H1 (cell line): ENCODE measurements at regions not wholly inside any gene's neighbourhood (a gene's known extent, or its start where the extent isn't known, plus 50 kb on each side); places are given as distances from the start of the nearest gene placed in this dataset.

Experiments used
- CTCF ChIA-PET: fragments of 300-600 bp; sonication (Branson Sonifier 250); formaldehyde crosslinking; loops from one replicate; lab custom pipeline; 2021; ENCODE audit not compliant: partially characterized antibody; lab: Charles Lee
- POLR2A ChIA-PET: fragments of 300-600 bp; sonication (Branson Sonifier 250); formaldehyde crosslinking; loops from one replicate; lab custom pipeline; 2021; ENCODE audit warnings: inconsistent platforms; ENCODE audit not compliant: partially characterized antibody; lab: Charles Lee
- DNase-seq, 2 experiments: peaks; one replicate each; pipeline versions ENCODE4 v3.0.0 to v3.0.0-alpha.2; 2010 to 2022; ENCODE audit warnings: low spot score in 2 of 2, low read depth in 1 of 2, mixed read lengths in 1 of 2
- FAIRE-seq: peaks from 2 replicates; lab custom pipeline; 2011; peaks lifted over from hg19 to GRCh38; lab: Jason Lieb, UNC
- H2AFZ ChIP-seq: 2 replicates; pipeline ENCODE4 v1.8.1; 2012; ENCODE audit warnings: low read length, inconsistent platforms
- H2AK5ac ChIP-seq: 2 replicates; pipeline ENCODE4 v1.6.1; 2013; ENCODE audit warnings: low read depth, low read length
- H2BK120ac ChIP-seq: replicated peaks from 2 replicates; pipeline ENCODE3; 2013; ENCODE audit warnings: low read depth, low read length, inconsistent platforms
- H2BK12ac ChIP-seq: 2 replicates; pipeline ENCODE4 v1.6.1; 2013; ENCODE audit warnings: low read depth, low read length
- H2BK15ac ChIP-seq: 2 replicates; pipeline ENCODE4 v1.6.1; 2013; ENCODE audit warnings: low read length
- H2BK20ac ChIP-seq: 2 replicates; pipeline ENCODE4 v1.6.1; 2013; ENCODE audit warnings: low read length
- H2BK5ac ChIP-seq: 2 replicates; pipeline ENCODE4 v1.6.1; 2013; ENCODE audit warnings: low read depth, low read length
- H3K14ac ChIP-seq: 2 replicates; pipeline ENCODE4 v1.6.1; 2013; ENCODE audit warnings: inconsistent platforms; ENCODE audit not compliant: insufficient read length
- H3K18ac ChIP-seq: 2 replicates; pipeline ENCODE4 v1.6.1; 2013; ENCODE audit warnings: low read length; ENCODE audit errors: extremely low read depth
- H3K23ac ChIP-seq: 2 replicates; pipeline ENCODE4 v1.6.1; 2013; ENCODE audit warnings: inconsistent platforms; ENCODE audit not compliant: insufficient read length
- H3K23me2 ChIP-seq: 2 replicates; pipeline ENCODE4 v1.6.1; 2013; ENCODE audit warnings: low read depth, low read length
- H3K27ac ChIP-seq: 2 replicates; pipeline ENCODE4 v1.6.1; 2011; ENCODE audit warnings: low read depth, low read length, inconsistent platforms
- H3K27me3 ChIP-seq, 4 experiments: replicated peaks in 1 of 4; 1 replicate in 1 of 4; 2 replicates in 3 of 4; pipeline versions ENCODE4 v1.6.1 to v1.8.1; 2011 to 2013; ENCODE audit warnings: low read length in 3 of 4, mild to moderate bottlenecking in 3 of 4, inconsistent platforms in 2 of 4, mixed read lengths in 2 of 4, moderate library complexity in 1 of 4; ENCODE audit not compliant: control insufficient read depth in 3 of 4, insufficient read depth in 3 of 4; ENCODE audit errors: extremely low read depth in 1 of 4
- H3K36me3 ChIP-seq, 4 experiments: 2 replicates each; pipeline versions ENCODE4 v1.6.1 to v1.8.1; 2011 to 2013; ENCODE audit warnings: mild to moderate bottlenecking in 4 of 4, low read length in 3 of 4, moderate library complexity in 2 of 4, control low read depth in 1 of 4, inconsistent platforms in 1 of 4; ENCODE audit not compliant: insufficient read depth in 4 of 4, control insufficient read depth in 2 of 4
- H3K4ac ChIP-seq: replicated peaks from 2 replicates; pipeline ENCODE3; 2013; ENCODE audit warnings: low read length, low read depth, mixed read lengths, inconsistent platforms; ENCODE audit not compliant: insufficient read length
- H3K4me1 ChIP-seq, 4 experiments: replicated peaks in 1 of 4; 1 replicate in 1 of 4; 2 replicates in 3 of 4; pipeline versions ENCODE4 v1.6.1 to v1.8.1; 2011 to 2013; ENCODE audit warnings: low read length in 3 of 4, inconsistent platforms in 2 of 4, mixed read lengths in 1 of 4; ENCODE audit not compliant: insufficient read depth in 4 of 4, control insufficient read depth in 3 of 4
- H3K4me2 ChIP-seq, 2 experiments: 2 replicates each; pipeline versions ENCODE4 v1.6.1 to v1.8.1; 2011 to 2013; ENCODE audit warnings: low read depth in 2 of 2, low read length in 2 of 2, control low read depth in 1 of 2, inconsistent platforms in 1 of 2, mild to moderate bottlenecking in 1 of 2; ENCODE audit not compliant: insufficient read depth in 1 of 2
- H3K4me3 ChIP-seq, 4 experiments: fragments of 200-600, 300-600 bp in 1 of 4; sonication (generic), shearing (Covaris generic), sonication (Bioruptor Twin) in 1 of 4; 2 replicates each; pipeline versions ENCODE4 v1.5.1 to v1.8.1; 2011 to 2016; ENCODE audit warnings: low read length in 4 of 4, low read depth in 3 of 4, control low read depth in 2 of 4, inconsistent platforms in 2 of 4, mild to moderate bottlenecking in 2 of 4, mixed read lengths in 1 of 4, moderate library complexity in 1 of 4; ENCODE audit not compliant: insufficient read depth in 2 of 4; ENCODE audit errors: extremely low read depth in 1 of 4
- H3K56ac ChIP-seq: replicated peaks from 2 replicates; pipeline ENCODE3; 2013; ENCODE audit warnings: low read depth, mild to moderate bottlenecking, mixed read lengths, low read length, inconsistent platforms; ENCODE audit not compliant: insufficient read length
- H3K79me1 ChIP-seq: 2 replicates; pipeline ENCODE4 v1.6.1; 2013; ENCODE audit warnings: low read depth, low read length, control low read depth
- H3K79me2 ChIP-seq, 2 experiments: 2 replicates each; pipeline versions ENCODE4 v1.6.1 to v1.8.1; 2012 to 2013; ENCODE audit warnings: low read length in 2 of 2, mild to moderate bottlenecking in 2 of 2, inconsistent platforms in 1 of 2; ENCODE audit not compliant: insufficient read depth in 2 of 2, control insufficient read depth in 1 of 2
- H3K9ac ChIP-seq, 4 experiments: replicated peaks in 1 of 4; 1 replicate in 1 of 4; 2 replicates in 3 of 4; pipeline versions ENCODE4 v1.6.1 to v1.8.1; 2011 to 2013; ENCODE audit warnings: low read depth in 3 of 4, low read length in 3 of 4, control low read depth in 2 of 4, mild to moderate bottlenecking in 2 of 4, moderate library complexity in 2 of 4, inconsistent platforms in 1 of 4; ENCODE audit errors: extremely low read depth in 1 of 4
- H3K9me3 ChIP-seq, 2 experiments: 2 replicates each; pipeline versions ENCODE4 v1.6.1 to v1.8.1; 2012 to 2013; ENCODE audit warnings: mild to moderate bottlenecking in 2 of 2, moderate library complexity in 2 of 2, control low read depth in 1 of 2, inconsistent platforms in 1 of 2, low read depth in 1 of 2, low read length in 1 of 2, mixed read lengths in 1 of 2; ENCODE audit not compliant: insufficient read depth in 2 of 2
- H4K20me1 ChIP-seq, 2 experiments: replicated peaks in 1 of 2; 2 replicates each; pipeline versions ENCODE3 to v1.8.1; 2011 to 2013; ENCODE audit warnings: inconsistent platforms in 2 of 2, low read length in 2 of 2, mild to moderate bottlenecking in 1 of 2; ENCODE audit not compliant: insufficient read depth in 2 of 2, control insufficient read depth in 1 of 2
- H4K5ac ChIP-seq: 2 replicates; pipeline ENCODE4 v1.6.1; 2013; ENCODE audit warnings: low read length, low read depth, mixed read lengths, inconsistent platforms; ENCODE audit not compliant: insufficient read length
- H4K8ac ChIP-seq: 2 replicates; pipeline ENCODE4 v1.8.0; 2013; ENCODE audit warnings: mild to moderate bottlenecking, moderate library complexity, low read length, inconsistent platforms; ENCODE audit not compliant: insufficient read depth; ENCODE audit errors: extremely low read depth
- H4K91ac ChIP-seq: replicated peaks from 2 replicates; pipeline ENCODE3; 2013; ENCODE audit warnings: low read length, mixed read lengths, inconsistent platforms; ENCODE audit not compliant: insufficient read length
- CBX8 ChIP-seq: fragments of 300-800, 300-1000 bp; sonication (generic); IDR thresholded peaks from 2 replicates; pipeline ENCODE4 v1.7.1; 2016; ENCODE audit warnings: low read depth, low read length, borderline replicate concordance
- CEBPB ChIP-seq: IDR thresholded peaks from 2 replicates; pipeline ENCODE4 v1.6.1; 2012; ENCODE audit warnings: low read depth, low read length
- E2F6 ChIP-seq: IDR thresholded peaks from 2 replicates; pipeline ENCODE4 v1.6.1; 2012; ENCODE audit warnings: inconsistent platforms
- EGR1 ChIP-seq: IDR thresholded peaks from 2 replicates; pipeline ENCODE4 v1.6.1; 2011; ENCODE audit warnings: low read depth, low read length, borderline replicate concordance
- GABPA ChIP-seq: IDR thresholded peaks from 2 replicates; pipeline ENCODE4 v1.6.1; 2011; ENCODE audit warnings: mild to moderate bottlenecking, low read length, moderate library complexity, borderline replicate concordance; ENCODE audit not compliant: insufficient read depth
- KDM5A ChIP-seq: fragments of 200-600 bp; IDR thresholded peaks from 2 replicates; pipeline ENCODE4 v1.7.1; 2012; ENCODE audit warnings: mild to moderate bottlenecking, low read length, inconsistent platforms, mixed read lengths
- MAX ChIP-seq: IDR thresholded peaks from 2 replicates; pipeline ENCODE4 v1.6.1; 2012; ENCODE audit warnings: inconsistent platforms
- SP2 ChIP-seq: IDR thresholded peaks from 2 replicates; pipeline ENCODE4 v1.6.1; 2012; ENCODE audit warnings: mild to moderate bottlenecking, low read length, inconsistent platforms
- TAF7 ChIP-seq: optimal IDR thresholded peaks from 2 replicates; pipeline ENCODE3; 2011; ENCODE audit warnings: low read depth, mild to moderate bottlenecking, inconsistent platforms, low read length, moderate library complexity, borderline replicate concordance
- TBP ChIP-seq: IDR thresholded peaks from 2 replicates; pipeline ENCODE4 v1.6.1; 2011; ENCODE audit warnings: low read depth, low read length, improper control_type of control experiment
- YY1 ChIP-seq: IDR thresholded peaks from 2 replicates; pipeline ENCODE4 v1.6.1; 2011; ENCODE audit warnings: low read depth, mild to moderate bottlenecking, low read length
- WGBS, 2 experiments: shearing (Covaris generic) in 1 of 2; methylation state at CpG; one replicate each; pipeline versions ENCODE4 v1.1.6 to v1.1.7; 2013 to 2015; ENCODE audit warnings: low lambda C conversion rate in 2 of 2, mixed read lengths in 2 of 2, inconsistent platforms in 1 of 2, low coverage in 1 of 2, missing lambda C conversion rate in 1 of 2; ENCODE audit not compliant: insufficient replicate concordance in 2 of 2, insufficient coverage in 1 of 2, insufficient read length in 1 of 2; ENCODE audit errors: extremely low coverage in 1 of 2, missing lambda C conversion rate in 1 of 2; 5-methylcytosine and 5-hydroxymethylcytosine counted together

GRCh38 chr3:64873400-64873799, 185.6 kb upstream of the ADAMTS9 start:
- no peak overlapping the region for H2BK20ac ChIP-seq
- H3K9me3 ChIP-seq: no peaks in the 10 kb centered on the region
- H3K4me3 ChIP-seq: no peak overlapping the region
- no peak overlapping the region for H3K9ac ChIP-seq
- FAIRE-seq (no peak), DNase-seq (no peak)
- no peaks in the 10 kb centered on the region for H3K79me1 ChIP-seq
- whole genome bisulfite sequencing, 2 experiments: 89% methylated on average over 1 of the region's 1 CpG; no CpG with 5 or more reads in 1 of the 2 experiments
- no peaks in the 10 kb centered on the region for H3K27me3 ChIP-seq
- POLR2A ChIA-PET: no interaction called here
- no peak overlapping the region for H3K18ac ChIP-seq
- no peak overlapping the region for H3K4me2 ChIP-seq
- H2BK15ac ChIP-seq: no peak overlapping the region
- H3K36me3 ChIP-seq: no peaks in the 10 kb centered on the region
- H4K91ac ChIP-seq: no peak overlapping the region
- no peaks in the 10 kb centered on the region for H3K23me2 ChIP-seq
- H3K14ac ChIP-seq: no peak overlapping the region
- H4K20me1 ChIP-seq: no peaks in the 10 kb centered on the region
- no peak overlapping the region for H2BK12ac ChIP-seq
- H2BK120ac ChIP-seq: no peak overlapping the region
- H2AK5ac ChIP-seq: no peak overlapping the region
- H3K23ac ChIP-seq: no peak overlapping the region
- no peak overlapping the region for H3K56ac ChIP-seq
- TF ChIP-seq TAF7 (no peak), YY1 (no peak), KDM5A (no peak), E2F6 (no peak), MAX (no peak), GABPA (no peak), TBP (no peak), CBX8 (no peak), EGR1 (no peak), SP2 (no peak), CEBPB (no peak)
- no peaks in the 10 kb centered on the region for H3K79me2 ChIP-seq
- H4K5ac ChIP-seq: no peak overlapping the region
- no peak overlapping the region for H2BK5ac ChIP-seq
- H3K4ac ChIP-seq: no peak overlapping the region
- no peak overlapping the region for H3K27ac ChIP-seq
- CTCF ChIA-PET: interaction anchor here (0.7 to 1.8 kb wide), 4 partner anchors 7 to 236 kb away, joined by 3 to 7 read pairs (median 4); no protein-coding TSS in a partner anchor
- H2AFZ ChIP-seq: no peak overlapping the region
- no peaks in the 10 kb centered on the region for H3K4me1 ChIP-seq
- no peak overlapping the region for H4K8ac ChIP-seq
